ENCODE measurements at regions not wholly inside any gene's neighbourhood (a gene's known extent, or its start where the extent isn't known, plus 50 kb on each side); places are given as distances from the start of the nearest gene placed in this dataset.

DNA sequence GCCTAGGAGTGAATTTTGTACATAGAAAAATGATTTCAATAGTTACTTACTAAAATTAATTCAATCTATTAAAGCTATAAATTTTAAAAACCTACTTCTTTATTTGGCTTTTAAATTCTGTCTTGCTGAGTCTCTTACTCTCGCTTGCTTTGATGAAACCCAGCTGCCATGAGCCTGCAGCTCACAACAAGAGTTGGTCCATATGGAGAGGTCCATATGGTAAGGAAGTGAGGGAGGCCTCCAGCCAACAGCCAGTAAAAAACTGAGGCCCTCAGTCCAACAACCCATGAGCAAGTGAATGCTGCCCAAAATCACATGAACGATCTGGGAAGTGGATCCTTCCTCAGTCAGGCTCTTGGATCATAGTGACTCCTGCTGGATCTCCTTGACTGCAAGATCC lies 89.9 kb upstream of the CXADR start:
- 36 to 58% methylated on average over 2 of the region's 2 CpGs for WGBS, 2 donors
- ATAC-seq (ENCODE audit: low FRiP score) (no peak), DNase-seq (no peak)
- Histone ChIP-seq H3K27ac (ENCODE audit: low read depth in 1 of 2, low read length in 2 of 2) (no peak overlapping the region), H3K27me3 (ENCODE audit: control insufficient read depth in 1 of 2, insufficient read depth in 2 of 2, low read length in 1 of 2) (no peaks in the 10 kb centered on the region), H3K4me1 (ENCODE audit: control insufficient read depth in 1 of 2, insufficient read depth in 2 of 2, low read length in 2 of 2) (no peaks in the 10 kb centered on the region), H3K36me3 (ENCODE audit: control insufficient read depth in 1 of 2, insufficient read depth in 2 of 2, low read length in 1 of 2) (no peaks in the 10 kb centered on the region), H3K9me3 (ENCODE audit: control insufficient read depth, low read length) (no peaks in the 10 kb centered on the region), H3K4me3 (ENCODE audit: low read length in 2 of 2) (no peak overlapping the region)
- intact Hi-C loops (cut with DNase I) = no loop called here

- no peaks in the 10 kb centered on the region for H3K36me3 ChIP-seq (ENCODE audit: control insufficient read depth in 1 of 2, insufficient read depth in 2 of 2, low read length in 1 of 2)
- ATAC-seq (ENCODE audit: low FRiP score) (no peak), DNase-seq (no peak)
- no peaks in the 10 kb centered on the region for H3K9me3 ChIP-seq (ENCODE audit: control insufficient read depth, low read length)
- WGBS, 2 donors = 63 to 66% methylated on average over 7 of the region's 7 CpGs
- no peaks in the 10 kb centered on the region for H3K27me3 ChIP-seq (ENCODE audit: control insufficient read depth in 1 of 2, insufficient read depth in 2 of 2, low read length in 1 of 2)
- no peak overlapping the region for H3K27ac ChIP-seq (ENCODE audit: low read depth in 1 of 2, low read length in 2 of 2)
- intact Hi-C loops (cut with DNase I) = no loop called here
- H3K4me1 ChIP-seq (ENCODE audit: control insufficient read depth in 1 of 2, insufficient read depth in 2 of 2, low read length in 2 of 2) = no peaks in the 10 kb centered on the region
- no peak overlapping the region for H3K4me3 ChIP-seq (ENCODE audit: low read length in 2 of 2)
These were observed 85.7 kb upstream of the CXADR start for GRCh38 chr21:17427157-17427556.

DNA sequence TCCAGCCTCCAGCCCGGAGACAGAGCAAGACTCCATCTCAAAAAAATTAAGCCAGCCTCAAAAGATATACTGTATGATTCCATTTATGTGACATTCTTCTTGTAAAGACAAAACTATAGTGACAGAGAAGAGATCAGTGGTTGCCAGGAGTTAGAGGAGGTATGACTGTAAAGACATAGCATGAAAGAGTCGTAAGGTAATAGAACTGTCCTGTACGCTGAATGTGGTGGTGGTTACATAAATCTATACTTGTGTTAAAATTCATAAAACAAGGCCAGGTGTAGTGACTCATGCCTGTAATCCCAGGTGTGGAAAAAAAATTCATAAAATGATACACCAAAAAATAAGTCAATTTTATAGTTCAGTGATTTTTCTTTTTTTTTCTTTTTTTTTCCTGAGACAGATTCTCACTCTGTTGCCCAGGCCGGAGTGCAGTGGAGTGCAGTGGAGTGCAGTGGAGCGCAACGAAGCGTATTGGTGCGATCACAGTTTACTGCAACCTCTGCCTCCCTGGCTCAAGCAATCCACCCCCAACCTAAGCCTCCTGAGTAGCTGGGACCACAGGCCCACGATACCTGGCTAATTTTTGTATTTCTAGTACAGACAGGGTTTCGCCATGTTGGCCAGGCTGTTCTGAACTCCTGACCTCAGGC lies 84.9 kb upstream of the CXADR start:
- intact Hi-C loops (cut with DNase I) = no loop called here
- no peak overlapping the region for H3K4me3 ChIP-seq (ENCODE audit: low read length in 2 of 2)
- H3K27ac ChIP-seq (ENCODE audit: low read depth in 1 of 2, low read length in 2 of 2) = no peak overlapping the region
- H3K4me1 ChIP-seq (ENCODE audit: control insufficient read depth in 1 of 2, insufficient read depth in 2 of 2, low read length in 2 of 2) = no peaks in the 10 kb centered on the region
- H3K9me3 ChIP-seq (ENCODE audit: control insufficient read depth, low read length) = no peaks in the 10 kb centered on the region
- 78 to 79% methylated on average over 10 of the region's 10 CpGs for WGBS, 2 donors
- H3K36me3 ChIP-seq (ENCODE audit: control insufficient read depth in 1 of 2, insufficient read depth in 2 of 2, low read length in 1 of 2) = no peaks in the 10 kb centered on the region
- DNase-seq (no peak), ATAC-seq (ENCODE audit: low FRiP score) (no peak)
- H3K27me3 ChIP-seq (ENCODE audit: control insufficient read depth in 1 of 2, insufficient read depth in 2 of 2, low read length in 1 of 2) = no peaks in the 10 kb centered on the region

- H3K27me3 ChIP-seq (ENCODE audit: control insufficient read depth in 1 of 2, insufficient read depth in 2 of 2, low read length in 1 of 2) = no peaks in the 10 kb centered on the region
- WGBS, 2 donors = 82 to 83% methylated on average over 5 of the region's 5 CpGs
- ATAC-seq (ENCODE audit: low FRiP score) (no peak), DNase-seq (no peak)
- intact Hi-C loops (cut with DNase I) = no loop called here
- H3K4me3 ChIP-seq (ENCODE audit: low read length in 2 of 2) = no peak overlapping the region
- no peak overlapping the region for H3K27ac ChIP-seq (ENCODE audit: low read depth in 1 of 2, low read length in 2 of 2)
- H3K9me3 ChIP-seq (ENCODE audit: control insufficient read depth, low read length) = no peaks in the 10 kb centered on the region
- H3K4me1 ChIP-seq (ENCODE audit: control insufficient read depth in 1 of 2, insufficient read depth in 2 of 2, low read length in 2 of 2) = no peaks in the 10 kb centered on the region
- H3K36me3 ChIP-seq (ENCODE audit: control insufficient read depth in 1 of 2, insufficient read depth in 2 of 2, low read length in 1 of 2) = no peaks in the 10 kb centered on the region
These were observed 84.4 kb upstream of the CXADR start for GRCh38 chr21:17428484-17428869.

GRCh38 chr21:17428980-17429379 lies 83.9 kb upstream of the CXADR start:
- no peaks in the 10 kb centered on the region for H3K27me3 ChIP-seq (ENCODE audit: control insufficient read depth in 1 of 2, insufficient read depth in 2 of 2, low read length in 1 of 2)
- H3K27ac ChIP-seq (ENCODE audit: low read depth in 1 of 2, low read length in 2 of 2) = no peak overlapping the region
- 91% methylated on average over 5 of the region's 5 CpGs for WGBS, 2 donors
- no peaks in the 10 kb centered on the region for H3K4me1 ChIP-seq (ENCODE audit: control insufficient read depth in 1 of 2, insufficient read depth in 2 of 2, low read length in 2 of 2)
- intact Hi-C loops (cut with DNase I) = no loop called here
- DNase-seq = no peak
- H3K36me3 ChIP-seq (ENCODE audit: control insufficient read depth in 1 of 2, insufficient read depth in 2 of 2, low read length in 1 of 2) = no peaks in the 10 kb centered on the region
- no peak for ATAC-seq (ENCODE audit: low FRiP score)
- no peaks in the 10 kb centered on the region for H3K9me3 ChIP-seq (ENCODE audit: control insufficient read depth, low read length)
- no peak overlapping the region for H3K4me3 ChIP-seq (ENCODE audit: low read length in 2 of 2)

DNA sequence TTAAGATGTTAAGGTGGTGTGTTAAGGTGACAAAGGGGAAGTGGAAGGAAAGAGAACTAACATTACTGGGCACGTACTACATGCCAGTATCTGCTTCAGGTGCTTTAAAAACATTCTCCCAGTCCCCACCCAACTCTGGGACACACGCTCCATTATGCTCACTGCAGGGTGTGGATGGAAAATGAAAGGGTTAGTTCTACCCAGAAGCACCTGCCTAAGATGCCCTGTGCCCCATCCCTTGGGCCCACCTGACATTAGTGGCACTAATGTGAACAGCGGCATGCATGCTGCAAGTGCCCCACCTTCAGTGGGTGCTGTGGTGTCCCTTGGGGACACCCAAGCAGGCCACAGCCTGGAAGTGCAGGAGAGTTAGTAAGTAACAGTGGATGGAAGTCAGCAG lies 82.9 kb upstream of the CXADR start:
- intact Hi-C loops (cut with DNase I) = no loop called here
- 86 to 92% methylated on average over 3 of the region's 3 CpGs for WGBS, 2 donors
- Histone ChIP-seq H3K4me3 (ENCODE audit: low read length in 2 of 2) (no peak overlapping the region), H3K27me3 (ENCODE audit: control insufficient read depth in 1 of 2, insufficient read depth in 2 of 2, low read length in 1 of 2) (no peaks in the 10 kb centered on the region), H3K4me1 (ENCODE audit: control insufficient read depth in 1 of 2, insufficient read depth in 2 of 2, low read length in 2 of 2) (no peaks in the 10 kb centered on the region), H3K27ac (ENCODE audit: low read depth in 1 of 2, low read length in 2 of 2) (no peak overlapping the region), H3K36me3 (ENCODE audit: control insufficient read depth in 1 of 2, insufficient read depth in 2 of 2, low read length in 1 of 2) (no peaks in the 10 kb centered on the region), H3K9me3 (ENCODE audit: control insufficient read depth, low read length) (no peaks in the 10 kb centered on the region)
- DNase-seq = no peak
- no peak for ATAC-seq (ENCODE audit: low FRiP score)

DNA sequence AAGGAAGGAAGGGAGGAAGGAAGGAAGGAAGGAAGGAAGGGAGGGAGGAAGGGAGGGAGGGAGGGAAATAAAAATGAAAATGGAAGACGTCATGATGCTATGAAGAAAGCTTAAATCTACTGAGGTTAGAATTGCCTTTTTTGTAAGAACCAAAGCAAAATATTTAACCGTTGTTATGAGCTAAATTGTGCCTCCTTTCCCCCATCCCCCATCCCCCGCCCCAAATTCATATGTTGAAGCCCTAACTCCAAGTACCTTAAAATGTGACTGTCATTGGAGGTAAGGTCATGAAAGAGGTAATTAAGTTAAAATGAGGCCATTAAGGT lies 80.1 kb upstream of the CXADR start:
- Histone ChIP-seq H3K9me3 (ENCODE audit: control insufficient read depth, low read length) (no peaks in the 10 kb centered on the region), H3K27ac (ENCODE audit: low read depth in 1 of 2, low read length in 2 of 2) (no peak overlapping the region), H3K4me1 (ENCODE audit: control insufficient read depth in 1 of 2, insufficient read depth in 2 of 2, low read length in 2 of 2) (no peaks in the 10 kb centered on the region), H3K36me3 (ENCODE audit: control insufficient read depth in 1 of 2, insufficient read depth in 2 of 2, low read length in 1 of 2) (no peaks in the 10 kb centered on the region), H3K4me3 (ENCODE audit: low read length in 2 of 2) (no peak overlapping the region), H3K27me3 (ENCODE audit: control insufficient read depth in 1 of 2, insufficient read depth in 2 of 2, low read length in 1 of 2) (no peaks in the 10 kb centered on the region)
- ATAC-seq (ENCODE audit: low FRiP score) = no peak
- intact Hi-C loops (cut with DNase I) = no loop called here
- DNase-seq = no peak
- 85 to 92% methylated on average over 3 of the region's 3 CpGs for WGBS, 2 donors

GRCh38 chr21:17433730-17434129 lies 79.1 kb upstream of the CXADR start:
- DNase-seq (no peak), ATAC-seq (ENCODE audit: low FRiP score) (no peak)
- no peak overlapping the region for H3K27ac ChIP-seq (ENCODE audit: low read depth in 1 of 2, low read length in 2 of 2)
- H3K27me3 ChIP-seq (ENCODE audit: control insufficient read depth in 1 of 2, insufficient read depth in 2 of 2, low read length in 1 of 2) = no peaks in the 10 kb centered on the region
- no peaks in the 10 kb centered on the region for H3K9me3 ChIP-seq (ENCODE audit: control insufficient read depth, low read length)
- no peak overlapping the region for H3K4me3 ChIP-seq (ENCODE audit: low read length in 2 of 2)
- H3K4me1 ChIP-seq (ENCODE audit: control insufficient read depth in 1 of 2, insufficient read depth in 2 of 2, low read length in 2 of 2) = no peaks in the 10 kb centered on the region
- H3K36me3 ChIP-seq (ENCODE audit: control insufficient read depth in 1 of 2, insufficient read depth in 2 of 2, low read length in 1 of 2) = no peaks in the 10 kb centered on the region
- 36 to 38% methylated on average over 2 of the region's 2 CpGs for WGBS, 2 donors
- intact Hi-C loops (cut with DNase I) = no loop called here

DNA sequence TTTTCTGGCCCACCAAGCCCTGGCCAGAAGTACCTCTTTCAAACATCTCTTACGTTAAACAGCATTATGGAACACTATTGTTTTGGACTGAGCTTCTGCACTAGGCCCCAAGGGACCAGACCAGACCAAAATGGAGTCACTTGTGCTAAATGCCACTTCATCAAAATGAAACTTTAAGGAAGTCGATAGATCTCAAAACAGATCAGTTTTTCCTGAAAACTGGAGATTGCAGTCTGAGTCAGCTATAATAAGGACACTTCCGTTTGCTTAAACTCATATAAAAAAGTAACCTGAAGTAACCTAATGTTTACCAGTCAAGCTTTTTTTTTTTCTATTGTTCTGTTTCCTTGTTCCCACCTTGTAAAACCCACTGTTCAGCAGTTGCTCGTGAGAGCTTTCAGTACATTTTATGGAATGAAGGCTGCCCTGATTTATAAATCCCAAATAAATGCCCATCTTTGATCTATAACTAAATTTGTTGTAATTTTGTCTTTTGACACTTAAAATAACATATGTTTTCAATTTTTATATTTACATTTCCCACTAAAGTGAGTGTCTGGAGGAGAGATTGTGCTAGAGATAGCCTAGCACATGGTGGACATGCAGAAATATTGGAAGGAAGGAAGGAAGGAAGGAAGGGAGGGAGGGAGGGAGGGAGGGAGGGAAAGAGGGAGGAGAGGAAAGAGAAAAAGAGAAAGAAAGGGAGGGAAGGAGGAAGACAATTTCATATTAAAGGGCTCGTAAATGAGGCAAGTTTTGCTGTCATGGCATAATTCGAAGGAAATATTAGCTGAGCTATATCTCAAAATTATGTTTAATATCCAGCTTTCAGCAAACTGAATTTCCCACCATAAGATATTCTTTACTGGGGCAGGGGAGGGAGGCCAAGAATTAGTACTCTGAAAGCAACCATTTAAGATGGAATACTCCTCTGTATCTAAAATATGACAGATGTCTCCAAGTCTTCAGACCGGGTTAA lies 77.0 kb upstream of the CXADR start:
- DNase-seq (no peak), ATAC-seq (ENCODE audit: low FRiP score) (no peak)
- WGBS, 2 donors = 67 to 77% methylated on average over 7 of the region's 7 CpGs
- no peak overlapping the region for H3K4me3 ChIP-seq (ENCODE audit: low read length in 2 of 2)
- intact Hi-C loops (cut with DNase I) = no loop called here
- H3K9me3 ChIP-seq (ENCODE audit: control insufficient read depth, low read length) = no peaks in the 10 kb centered on the region
- H3K27ac ChIP-seq (ENCODE audit: low read depth in 1 of 2, low read length in 2 of 2) = no peak overlapping the region
- no peaks in the 10 kb centered on the region for H3K27me3 ChIP-seq (ENCODE audit: control insufficient read depth in 1 of 2, insufficient read depth in 2 of 2, low read length in 1 of 2)
- no peaks in the 10 kb centered on the region for H3K36me3 ChIP-seq (ENCODE audit: control insufficient read depth in 1 of 2, insufficient read depth in 2 of 2, low read length in 1 of 2)
- peaks cover 0 to 2% of the 10 kb centered on the region in 2 donors for H3K4me1 ChIP-seq (ENCODE audit: control insufficient read depth in 1 of 2, insufficient read depth in 2 of 2, low read length in 2 of 2)

All from aorta (tissue), 5 donors.